GM21737 (cell line): ENCODE measurements at regions not wholly inside any gene's neighbourhood (a gene's known extent, or its start where the extent isn't known, plus 50 kb on each side); places are given as distances from the start of the nearest gene placed in this dataset.

Experiments used
- ATAC-seq: cut with Tn5 transposase; IDR thresholded peaks from one replicate; pipeline ENCODE4 v1.9.1; 2021; ENCODE audit warnings: mild to moderate bottlenecking, moderate library complexity; ENCODE audit not compliant: unreplicated experiment

DNA sequence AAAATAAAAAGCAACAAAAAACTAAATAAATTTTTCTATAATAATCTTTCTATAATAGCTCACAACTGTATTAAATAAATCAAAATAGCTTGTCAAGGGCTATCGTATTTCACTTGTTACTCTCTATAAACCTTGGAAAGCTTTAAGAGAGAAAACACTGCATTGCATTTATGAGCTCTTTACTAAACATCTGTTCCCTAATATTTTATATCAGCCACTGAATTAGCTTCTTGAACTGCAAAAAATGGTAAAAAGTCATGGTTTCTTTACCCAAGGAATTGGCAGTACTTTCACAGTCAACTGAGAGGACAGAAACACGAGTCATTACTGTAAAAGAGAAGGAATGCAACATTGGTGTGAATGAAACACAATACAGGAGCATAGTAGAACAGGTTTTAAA, 671.2 kb downstream of the PCDH18 start:
- ATAC-seq: no peak

- no peak for ATAC-seq
These were observed 673.4 kb downstream of the PCDH18 start for GRCh38 chr4:136858903-136859302.

DNA sequence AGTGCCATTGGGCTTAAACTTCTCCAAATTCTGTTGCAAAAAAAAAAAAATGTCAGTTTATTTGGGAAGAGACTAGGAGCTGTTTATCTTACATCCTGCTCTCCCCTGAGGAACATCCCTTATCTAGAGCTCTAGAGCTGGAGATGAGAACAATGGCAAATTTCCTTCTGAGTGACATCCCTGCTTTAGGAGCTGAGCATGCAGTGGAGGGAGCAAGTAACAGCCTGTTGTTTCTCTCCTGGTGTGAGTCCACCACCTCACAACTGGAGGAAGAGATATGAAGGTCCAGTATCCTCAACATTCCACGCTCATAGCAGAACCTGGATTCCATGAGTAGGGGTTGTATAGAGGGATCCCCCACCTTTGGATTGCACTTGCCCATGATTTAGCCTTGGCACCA, 676.4 kb downstream of the PCDH18 start:
- ATAC-seq: no peak

DNA sequence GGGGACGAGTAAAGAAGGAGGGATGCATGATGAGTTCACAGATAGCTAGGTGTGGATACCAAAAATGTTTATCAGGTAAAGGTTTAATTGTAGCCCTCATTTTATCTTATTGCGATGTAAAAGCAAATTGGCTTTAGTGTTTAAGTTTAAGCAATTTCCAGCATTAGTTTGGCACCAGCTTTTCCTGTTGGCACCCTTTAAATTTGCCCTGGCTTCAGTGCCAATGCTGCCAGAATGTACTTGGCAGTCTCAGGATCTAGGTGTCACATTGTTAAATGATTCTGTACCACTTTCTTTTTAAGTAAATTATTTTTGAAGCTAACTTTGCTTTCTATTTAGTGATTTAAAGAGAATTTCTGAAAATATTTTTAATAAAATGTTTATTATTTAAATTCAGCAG, 681.8 kb downstream of the PCDH18 start:
- ATAC-seq: no peak

DNA sequence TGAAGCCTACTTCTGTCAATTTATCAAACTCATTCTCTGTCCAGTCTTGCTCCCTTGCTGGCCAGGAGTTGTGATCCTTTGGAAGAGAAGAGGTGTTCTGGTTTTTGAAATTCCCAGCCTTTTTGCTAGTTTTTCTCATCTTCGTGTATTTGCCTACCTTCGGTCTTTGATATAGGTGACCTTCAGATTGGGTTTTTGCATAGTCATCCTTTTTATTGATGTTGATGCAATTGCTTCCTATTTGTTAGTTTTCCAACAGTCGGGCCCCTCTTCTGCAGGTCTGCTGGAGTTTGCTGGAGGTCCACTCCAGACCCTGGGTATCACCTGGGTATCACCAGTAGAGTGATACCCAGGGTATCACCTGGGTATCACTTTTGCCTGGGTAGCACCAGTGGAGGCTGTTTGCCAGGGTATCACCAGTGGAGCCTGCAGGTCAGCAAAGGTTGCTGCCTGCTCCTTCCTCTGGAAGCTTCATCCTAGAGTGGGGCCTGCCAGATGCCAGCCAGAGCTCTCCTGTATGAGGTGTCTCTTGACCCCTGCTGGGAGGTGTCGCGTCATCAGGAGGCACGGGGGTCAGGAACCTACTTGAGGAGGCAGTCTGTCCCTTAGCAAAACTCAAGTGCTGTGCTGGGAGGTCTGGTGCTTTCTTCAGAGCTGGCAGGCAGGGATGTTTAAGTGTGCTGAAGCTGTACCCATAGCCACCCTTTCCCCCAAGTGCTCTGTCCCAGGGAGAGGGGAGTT, 684.2 kb downstream of the PCDH18 start:
- no peak for ATAC-seq

DNA sequence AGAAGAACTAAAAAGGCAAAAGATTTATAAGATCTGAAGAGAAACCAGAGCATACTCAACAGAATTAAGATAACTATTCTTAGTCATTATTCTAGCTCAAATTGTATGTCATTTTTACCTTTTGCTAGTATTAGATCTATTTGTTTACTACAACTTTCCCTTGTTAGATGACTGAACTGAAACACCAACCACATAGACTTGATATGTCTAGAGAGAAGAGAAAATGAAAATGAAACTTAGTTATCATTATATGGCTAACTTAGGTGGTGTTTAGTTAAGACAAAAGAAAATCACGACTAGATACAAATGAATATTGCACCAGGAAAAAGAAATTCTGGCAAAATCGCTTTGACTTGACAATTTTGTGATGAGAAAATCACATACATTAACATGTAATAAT, 690.8 kb downstream of the PCDH18 start:
- no peak for ATAC-seq

GRCh38 chr4:136838607-136839006, 693.7 kb downstream of the PCDH18 start:
- no peak for ATAC-seq

GRCh38 chr4:136831553-136831952, 700.7 kb downstream of the PCDH18 start:
- ATAC-seq: no peak

DNA sequence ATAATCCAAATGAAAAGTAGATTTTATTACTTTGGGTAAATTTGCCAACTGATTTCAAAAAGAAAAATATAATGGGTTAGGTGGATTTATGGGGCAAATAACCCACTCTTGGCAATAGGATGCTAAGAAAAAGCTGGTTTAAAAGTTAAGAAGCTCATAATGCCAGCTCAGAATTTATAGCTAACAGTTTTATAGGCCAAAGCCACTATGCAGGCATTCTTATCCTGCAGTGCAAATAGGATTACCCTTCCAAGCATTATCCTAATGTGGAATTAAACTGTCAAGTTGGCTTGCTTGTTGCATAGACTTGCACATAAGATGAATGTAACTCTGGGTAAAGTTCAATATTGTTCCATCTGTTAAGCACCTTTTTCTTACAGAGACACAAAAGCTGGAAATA, 703.0 kb downstream of the PCDH18 start:
- no peak for ATAC-seq

- ATAC-seq: no peak
These were observed 709.3 kb downstream of the PCDH18 start for GRCh38 chr4:136823020-136823419.

- no peak for ATAC-seq
These were observed 713.4 kb downstream of the PCDH18 start for GRCh38 chr4:136818811-136819330.

GRCh38 chr4:136812100-136812880, 720.0 kb downstream of the PCDH18 start:
- no peak for ATAC-seq

DNA sequence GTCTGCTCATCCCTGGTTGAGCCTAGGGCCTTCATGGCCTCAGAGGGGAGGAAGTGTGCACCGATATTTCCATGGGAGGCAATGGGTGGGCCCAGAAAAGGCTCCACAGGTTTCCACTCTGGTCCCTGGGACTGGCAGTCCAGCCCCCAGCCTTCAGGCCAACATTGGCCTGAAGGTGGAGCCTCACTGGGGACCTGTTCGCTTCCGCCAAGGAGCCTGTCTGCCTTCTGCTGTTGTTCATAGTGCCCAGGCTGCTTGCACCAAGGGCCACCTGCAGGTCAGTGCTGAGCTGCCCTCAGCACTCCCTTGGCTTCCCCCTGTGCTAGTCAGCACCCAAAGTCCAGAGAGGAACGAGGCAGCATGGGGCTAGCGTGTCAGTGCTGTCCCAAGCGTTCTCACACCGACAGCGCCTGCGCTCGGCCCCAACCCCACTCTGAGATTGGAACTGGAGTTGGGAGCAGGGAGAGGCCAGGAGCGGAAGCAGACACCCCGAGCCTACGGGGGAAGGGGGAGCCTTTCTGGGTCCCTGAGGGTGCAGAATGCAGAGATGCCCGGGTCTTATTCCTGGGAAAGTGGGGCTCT, 720.7 kb downstream of the PCDH18 start:
- no peak for ATAC-seq

GRCh38 chr4:136810626-136811025, 721.7 kb downstream of the PCDH18 start:
- ATAC-seq: no peak

GRCh38 chr4:136806844-136807243, 725.5 kb downstream of the PCDH18 start:
- ATAC-seq: no peak

DNA sequence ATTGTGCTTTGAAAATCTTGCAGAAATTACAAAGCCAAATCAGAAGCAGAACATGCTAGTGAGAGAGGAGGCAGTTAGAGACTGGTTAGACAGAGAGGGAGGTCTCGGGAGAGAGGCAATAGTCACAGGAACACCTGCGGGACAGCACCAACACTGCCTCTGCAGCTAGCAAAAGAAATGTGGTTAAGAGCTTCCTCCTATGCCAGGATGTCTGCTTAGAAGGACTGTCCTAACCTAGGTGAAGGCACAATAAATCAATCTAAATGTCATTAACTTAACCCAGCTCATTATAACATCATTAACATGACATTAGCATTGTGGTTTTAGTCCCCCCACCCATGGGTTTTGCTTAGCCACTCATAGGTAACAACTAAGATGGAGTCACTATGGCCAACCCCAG, 726.7 kb downstream of the PCDH18 start:
- ATAC-seq: no peak

- ATAC-seq: no peak
These were observed 728.9 kb downstream of the PCDH18 start for GRCh38 chr4:136803433-136803832.

DNA sequence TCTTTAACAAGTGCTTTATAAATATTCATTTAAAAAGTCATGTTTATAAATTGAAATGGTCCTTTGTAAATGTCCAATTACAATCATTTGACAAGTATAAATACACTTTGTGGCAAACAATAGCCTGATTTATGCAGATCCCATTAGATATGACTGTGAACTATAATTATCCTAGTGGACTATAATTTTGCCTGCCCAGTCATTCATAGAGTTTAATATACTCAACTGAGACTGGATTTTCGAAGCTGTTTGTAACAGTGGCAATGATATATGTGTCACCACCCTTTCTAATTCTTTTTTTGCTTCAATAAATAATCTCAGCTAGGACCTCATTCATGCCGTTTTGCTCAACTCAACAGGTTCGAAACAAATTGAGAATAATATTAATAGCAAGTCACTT, 732.0 kb downstream of the PCDH18 start:
- no peak for ATAC-seq

DNA sequence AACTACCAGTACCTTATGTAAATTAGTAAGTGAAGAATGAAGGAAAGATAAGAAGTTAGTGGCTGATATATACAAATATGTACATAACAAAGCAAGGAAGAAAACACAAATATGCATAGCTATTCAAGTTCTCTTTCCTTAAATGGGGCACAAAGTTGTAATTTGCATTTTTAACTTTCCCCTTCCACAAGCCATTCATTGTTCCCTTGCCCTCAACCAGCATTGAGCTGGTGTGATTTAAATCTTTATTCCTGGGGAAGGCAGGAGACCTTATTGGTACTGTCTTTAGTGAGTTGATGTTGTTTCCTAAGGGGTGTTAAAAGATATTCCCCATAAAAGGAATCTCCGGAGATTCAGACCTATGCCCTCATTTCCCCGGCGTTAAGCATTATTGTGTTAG, 735.3 kb downstream of the PCDH18 start:
- no peak for ATAC-seq

GRCh38 chr4:136793848-136794247, 738.4 kb downstream of the PCDH18 start:
- ATAC-seq: no peak

GRCh38 chr4:136784326-136784725, 748.0 kb downstream of the PCDH18 start:
- no peak for ATAC-seq

DNA sequence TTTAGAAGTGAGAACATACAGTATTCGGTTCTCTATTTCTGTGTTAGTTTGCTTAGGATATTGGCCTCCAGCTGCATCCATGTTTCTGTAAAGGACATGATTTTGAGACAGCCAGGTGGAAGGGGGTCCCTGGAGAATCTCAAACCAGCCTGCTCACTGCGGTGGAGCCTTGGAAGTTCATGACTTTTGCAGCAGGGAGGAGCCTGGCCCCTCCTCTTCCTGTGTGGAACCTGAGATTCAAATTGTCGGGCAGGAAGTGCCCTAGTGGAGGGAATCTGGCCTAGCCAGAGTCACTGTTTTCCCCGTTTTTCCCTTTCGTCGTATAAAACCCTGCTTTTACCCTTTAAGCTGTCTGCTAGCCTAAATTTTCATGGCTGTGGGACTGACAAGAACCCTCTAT, 762.6 kb downstream of the PCDH18 start:
- no peak for ATAC-seq
